HG02852 (cell line): ENCODE measurements at regions not wholly inside any gene's neighbourhood (a gene's known extent, or its start where the extent isn't known, plus 50 kb on each side); places are given as distances from the start of the nearest gene placed in this dataset.
A peak's percentile ranks its signal among the peaks of the same experiment; 100 is the strongest.

Experiments
- ATAC-seq: cut with Tn5 transposase; IDR thresholded peaks from one replicate; pipeline ENCODE4 v1.9.1; 2021; ENCODE audit warnings: mild to moderate bottlenecking, moderate library complexity; ENCODE audit not compliant: unreplicated experiment

- ATAC-seq, result no peak
Observed at GRCh38 chr15:97200161-97200560, 760.3 kb upstream of the ARRDC4 start.

- no peak for ATAC-seq
Observed at GRCh38 chr15:97210277-97210676, 750.2 kb upstream of the ARRDC4 start.

- no peak for ATAC-seq
Observed at GRCh38 chr15:97215629-97216028, 744.9 kb upstream of the ARRDC4 start.

- ATAC-seq, result no peak
Observed at GRCh38 chr15:97224191-97224641, 736.3 kb upstream of the ARRDC4 start.

GRCh38 chr15:97234851-97235610 is 725.5 kb upstream of the ARRDC4 start:
- peak; percentile 48 for ATAC-seq

GRCh38 chr15:97235611-97235985 is 724.9 kb upstream of the ARRDC4 start:
- no peak for ATAC-seq

- no peak for ATAC-seq
Observed at GRCh38 chr15:97236140-97236539, 724.4 kb upstream of the ARRDC4 start.

- ATAC-seq, result no peak
Observed at GRCh38 chr15:97237160-97237559, 723.3 kb upstream of the ARRDC4 start.

- no peak for ATAC-seq
Observed at GRCh38 chr15:97248376-97248775, 712.1 kb upstream of the ARRDC4 start.

GRCh38 chr15:97259943-97260342 is 700.6 kb upstream of the ARRDC4 start:
- no peak for ATAC-seq

- no peak for ATAC-seq
Observed at GRCh38 chr15:97301166-97301565, 659.3 kb upstream of the ARRDC4 start.

GRCh38 chr15:97316362-97316761 is 644.1 kb upstream of the ARRDC4 start:
- ATAC-seq, result no peak

- no peak for ATAC-seq
Observed at GRCh38 chr15:97317163-97317562, 643.3 kb upstream of the ARRDC4 start.

GRCh38 chr15:97319291-97319690 is 641.2 kb upstream of the ARRDC4 start:
- no peak for ATAC-seq

GRCh38 chr15:97346221-97346620 is 614.3 kb upstream of the ARRDC4 start:
- no peak for ATAC-seq

GRCh38 chr15:97350813-97351212 is 609.7 kb upstream of the ARRDC4 start:
- no peak for ATAC-seq

GRCh38 chr15:97383516-97383915 is 577.0 kb upstream of the ARRDC4 start:
- no peak for ATAC-seq

GRCh38 chr15:97386940-97387339 is 573.6 kb upstream of the ARRDC4 start:
- no peak for ATAC-seq

- no peak for ATAC-seq
Observed at GRCh38 chr15:97401195-97401594, 559.3 kb upstream of the ARRDC4 start.

- ATAC-seq, result no peak
Observed at GRCh38 chr15:97401970-97402369, 558.5 kb upstream of the ARRDC4 start.

- no peak for ATAC-seq
Observed at GRCh38 chr15:97406841-97407240, 553.7 kb upstream of the ARRDC4 start.

- no peak for ATAC-seq
Observed at GRCh38 chr15:97410897-97411575, 549.5 kb upstream of the ARRDC4 start.
